Ishikawa (cell line): ENCODE measurements at regions not wholly inside any gene's neighbourhood (a gene's known extent, or its start where the extent isn't known, plus 50 kb on each side); places are given as distances from the start of the nearest gene placed in this dataset.

Source experiments
- CREB1 ChIP-seq: IDR thresholded peaks from 2 replicates; pipeline ENCODE4 v1.6.1; 2012; ENCODE audit warnings: low read depth
- YY1 ChIP-seq: IDR thresholded peaks from 2 replicates; pipeline ENCODE4 v1.6.1; 2012; ENCODE audit warnings: low read depth
- ZBTB7A ChIP-seq: IDR thresholded peaks from 2 replicates; pipeline ENCODE4 v1.6.1; 2012; ENCODE audit warnings: low read depth
- TF ChIP-seq, protein P1 (sequence below): IDR thresholded peaks from 2 replicates; pipeline ENCODE4 v1.6.1; 2012

GRCh38 chr3:102790747-102791325 is 356.0 kb downstream of the ZPLD1 start:
- TF ChIP-seq, protein P1, sequence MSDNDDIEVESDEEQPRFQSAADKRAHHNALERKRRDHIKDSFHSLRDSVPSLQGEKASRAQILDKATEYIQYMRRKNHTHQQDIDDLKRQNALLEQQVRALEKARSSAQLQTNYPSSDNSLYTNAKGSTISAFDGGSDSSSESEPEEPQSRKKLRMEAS, result no peak
- TF ChIP-seq CREB1 (no peak), ZBTB7A (no peak), YY1 (no peak)
